IMR-90 (cell line): ENCODE measurements at regions not wholly inside any gene's neighbourhood (a gene's known extent, or its start where the extent isn't known, plus 50 kb on each side); places are given as distances from the start of the nearest gene placed in this dataset.

ENCODE experiments used
- ATAC-seq: fragments of 200-7000 bp; cut with Tn5 transposase; 2 replicates; pipeline ENCODE4 v1.9.1; 2020; ENCODE audit warnings: low read depth, mild to moderate bottlenecking, moderate library complexity
- BruUV-seq: library from RNA; stranded (reverse); fragments of 400-500 nt; replicated peaks from 2 replicates; lab custom pipeline; 2021; lab: Mats Ljungman, UMichigan
- CTCF ChIA-PET: fragments of 300-600 bp; formaldehyde crosslinking; extraction: SDS; loops from one replicate; lab custom pipeline; 2021; ENCODE audit warnings: antibody characterized with exemption; lab: Yijun Ruan, JAX
- POLR2A ChIA-PET: fragments of 300-600 bp; sonication (Branson Sonifier 250); formaldehyde crosslinking; loops from one replicate; lab custom pipeline; 2022; ENCODE audit warnings: antibody characterized with exemption; ENCODE audit not compliant: unreplicated experiment; lab: Charles Lee
- DNase-seq: peaks from one replicate; pipeline ENCODE4 v3.0.0; 2013
- H2AFZ ChIP-seq: replicated peaks from 2 replicates; pipeline ENCODE3; 2013; ENCODE audit warnings: low read length, mild to moderate bottlenecking; ENCODE audit not compliant: poor library complexity
- H2AK5ac ChIP-seq: 2 replicates; pipeline ENCODE4 v1.6.1; 2013; ENCODE audit warnings: low read depth, low read length, inconsistent platforms
- H2AK9ac ChIP-seq: replicated peaks from 2 replicates; pipeline ENCODE3; 2013; ENCODE audit warnings: mild to moderate bottlenecking, low read depth, low read length, moderate library complexity; ENCODE audit not compliant: poor library complexity
- H2BK120ac ChIP-seq: 2 replicates; pipeline ENCODE4 v1.6.1; 2013; ENCODE audit warnings: low read depth, low read length, inconsistent platforms
- H2BK15ac ChIP-seq: 3 replicates; pipeline ENCODE4 v1.6.1; 2013; ENCODE audit warnings: low read depth, low read length, inconsistent platforms
- H2BK20ac ChIP-seq: 2 replicates; pipeline ENCODE4 v1.6.1; 2013; ENCODE audit warnings: low read depth, mild to moderate bottlenecking, inconsistent platforms, low read length, moderate library complexity
- H2BK5ac ChIP-seq: 2 replicates; pipeline ENCODE4 v1.6.1; 2013; ENCODE audit warnings: mild to moderate bottlenecking, low read depth, low read length, inconsistent platforms; ENCODE audit not compliant: poor library complexity, severe bottlenecking
- H3K14ac ChIP-seq: replicated peaks from 2 replicates; pipeline ENCODE4 v1.6.1; 2013; ENCODE audit warnings: low read depth, low read length, inconsistent platforms
- H3K18ac ChIP-seq: 2 replicates; pipeline ENCODE4 v1.6.1; 2013; ENCODE audit warnings: low read depth, low read length, control low read depth
- H3K23ac ChIP-seq: 2 replicates; pipeline ENCODE4 v1.6.1; 2013; ENCODE audit warnings: low read depth, low read length, inconsistent platforms
- H3K27ac ChIP-seq: 2 replicates; pipeline ENCODE4 v1.5.1; 2013; ENCODE audit warnings: mild to moderate bottlenecking, control low read depth, low read length; ENCODE audit not compliant: insufficient read depth
- H3K27me3 ChIP-seq: 2 replicates; pipeline ENCODE4 v1.6.1; 2013; ENCODE audit warnings: low read length; ENCODE audit not compliant: control insufficient read depth, insufficient read depth
- H3K36me3 ChIP-seq: 2 replicates; pipeline ENCODE4 v1.6.1; 2013; ENCODE audit warnings: low read length, mixed read lengths; ENCODE audit not compliant: control insufficient read depth, insufficient read depth
- H3K4ac ChIP-seq: 2 replicates; pipeline ENCODE4 v1.6.1; 2013; ENCODE audit warnings: low read depth, low read length, inconsistent platforms
- H3K4me1 ChIP-seq: 2 replicates; pipeline ENCODE4 v1.6.1; 2013; ENCODE audit warnings: low read length, mixed read lengths; ENCODE audit not compliant: control insufficient read depth, insufficient read depth
- H3K4me2 ChIP-seq: 2 replicates; pipeline ENCODE4 v1.6.1; 2013; ENCODE audit warnings: low read depth, mild to moderate bottlenecking, control low read depth, low read length, moderate library complexity
- H3K4me3 ChIP-seq: 2 replicates; pipeline ENCODE4 v1.5.1; 2013; ENCODE audit warnings: low read depth, mild to moderate bottlenecking, control low read depth, low read length, moderate library complexity; ENCODE audit not compliant: insufficient read depth
- H3K56ac ChIP-seq: 2 replicates; pipeline ENCODE4 v1.6.1; 2013; ENCODE audit warnings: low read length, inconsistent platforms; ENCODE audit not compliant: insufficient read depth; ENCODE audit errors: extremely low read depth
- H3K79me1 ChIP-seq, 2 experiments: 2 replicates each; pipeline ENCODE4 v1.6.1; 2013; ENCODE audit warnings: low read length in 2 of 2, inconsistent platforms in 1 of 2, low read depth in 1 of 2
- H3K9ac ChIP-seq: 2 replicates; pipeline ENCODE4 v1.6.1; 2013; ENCODE audit warnings: low read depth, low read length, control low read depth
- H3K9me1 ChIP-seq: 2 replicates; pipeline ENCODE4 v1.6.1; 2013; ENCODE audit warnings: low read length, inconsistent platforms; ENCODE audit not compliant: insufficient read depth
- H3K9me3 ChIP-seq: 2 replicates; pipeline ENCODE4 v1.6.1; 2013; ENCODE audit warnings: low read length; ENCODE audit not compliant: control insufficient read depth, insufficient read depth
- H4K20me1 ChIP-seq: 2 replicates; pipeline ENCODE4 v1.6.1; 2013; ENCODE audit warnings: low read length, inconsistent platforms; ENCODE audit not compliant: insufficient read depth
- H4K5ac ChIP-seq: 2 replicates; pipeline ENCODE4 v1.6.1; 2013; ENCODE audit warnings: mild to moderate bottlenecking, low read depth, low read length, control low read depth
- H4K8ac ChIP-seq, 2 experiments: 2 replicates each; pipeline ENCODE4 v1.6.1; 2013; ENCODE audit warnings: low read depth in 2 of 2, low read length in 2 of 2, control low read depth in 1 of 2, inconsistent platforms in 1 of 2
- H4K91ac ChIP-seq: 2 replicates; pipeline ENCODE4 v1.6.1; 2013; ENCODE audit warnings: low read depth, low read length, inconsistent platforms; ENCODE audit not compliant: insufficient read depth
- BHLHE40 ChIP-seq: fragments of 150-350 bp; IDR thresholded peaks from 2 replicates; pipeline ENCODE4 v1.6.1; 2016; ENCODE audit warnings: mild to moderate bottlenecking, low read depth, low read length
- CEBPB ChIP-seq: IDR thresholded peaks from 2 replicates; pipeline ENCODE4 v1.6.1; 2012; ENCODE audit warnings: low read depth, low read length, improper control_type of control experiment
- MXI1 ChIP-seq: IDR thresholded peaks from 2 replicates; pipeline ENCODE4 v1.6.1; 2012; ENCODE audit warnings: low read depth, mild to moderate bottlenecking, low read length, moderate library complexity, borderline replicate concordance
- NFE2L2 ChIP-seq: fragments of 150-350 bp; IDR thresholded peaks from 2 replicates; pipeline ENCODE4 v1.6.1; 2016; ENCODE audit warnings: low read depth, mild to moderate bottlenecking, low read length
- POLR2A ChIP-seq: IDR thresholded peaks from 2 replicates; pipeline ENCODE4 v1.6.1; 2012; ENCODE audit warnings: mild to moderate bottlenecking, low read depth, low read length
- RCOR1 ChIP-seq: IDR thresholded peaks from 2 replicates; pipeline ENCODE4 v1.6.1; 2012; ENCODE audit warnings: mild to moderate bottlenecking, low read length, improper control_type of control experiment; ENCODE audit not compliant: insufficient replicate concordance
- WGBS, 2 experiments: methylation state at CpG; one replicate each; pipeline versions ENCODE4 v1.1.5 to v1.1.7; 2013; ENCODE audit warnings: missing lambda C conversion rate in 2 of 2; ENCODE audit not compliant: insufficient read length in 1 of 2; ENCODE audit errors: extremely low coverage in 2 of 2; 5-methylcytosine and 5-hydroxymethylcytosine counted together
- dilution Hi-C: fragments of 300-500 bp; cut with HindIII; formaldehyde crosslinking; loops from one replicate; pipeline ENCODE4 v1.14.3; 2018; ENCODE audit warnings: low sequenced_read_pairs; ENCODE audit not compliant: unreplicated experiment
- in situ Hi-C: fragments of 300-500 bp; cut with MboI; formaldehyde crosslinking; loops from 3 replicates; pipeline ENCODE4 v1.14.3; 2019; ENCODE audit warnings: low sequenced_read_pairs, inconsistent platforms, mixed read lengths
- intact Hi-C: fragments of 100-400 bp; cut with micrococcal nuclease; formaldehyde crosslinking; loops from 2 replicates; pipeline ENCODE4 v1.10.0; 2022
- TF ChIP-seq, protein P1 (sequence below): fragments of 150-350 bp; IDR thresholded peaks from 2 replicates; pipeline ENCODE4 v1.6.1; 2017; ENCODE audit warnings: mild to moderate bottlenecking, antibody characterized with exemption, low read length, low read depth
- TF ChIP-seq, protein P2 (sequence below): conservative IDR thresholded peaks from 2 replicates; pipeline ENCODE4 v1.5.1; 2012; ENCODE audit warnings: mild to moderate bottlenecking, low read depth, low read length, improper control_type of control experiment
- TF ChIP-seq, protein P3 (sequence below): fragments of 150-350 bp; IDR thresholded peaks from 2 replicates; pipeline ENCODE4 v1.6.1; 2016; ENCODE audit warnings: low read depth, mild to moderate bottlenecking, low read length, moderate library complexity, borderline replicate concordance

DNA sequence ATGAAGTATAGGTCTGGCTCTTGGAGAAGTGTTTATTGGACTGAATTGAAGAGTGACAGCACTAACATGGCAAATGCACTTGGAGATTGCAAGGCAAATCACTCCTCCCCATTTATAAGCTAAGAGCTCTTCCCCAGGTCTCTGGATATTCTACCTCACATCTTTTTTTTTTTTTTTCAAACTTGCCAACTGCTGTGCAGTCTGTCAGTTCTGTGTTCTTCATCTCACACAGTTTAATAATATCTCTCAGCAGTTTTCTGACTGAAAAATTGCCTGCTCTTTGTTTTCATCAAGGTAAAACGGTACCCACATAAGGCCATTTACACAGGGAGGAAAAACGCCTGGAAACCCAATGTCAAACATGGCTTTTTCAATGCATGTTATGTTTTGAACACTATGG is 186.1 kb upstream of the B3GALT2 start:
- WGBS, 2 experiments, result no CpG with 5 or more reads among the region's 2 CpGs
- no peak overlapping the region for H2BK5ac ChIP-seq
- DNase-seq (no peak), ATAC-seq (no peak)
- H3K18ac ChIP-seq, result no peak overlapping the region
- CTCF ChIA-PET, result no interaction called here
- in situ Hi-C loops (no loop called here), dilution Hi-C loops (no loop called here), intact Hi-C loops (no loop called here)
- no peaks in the 10 kb centered on the region for H3K79me1 ChIP-seq
- no peak overlapping the region for H3K4me3 ChIP-seq
- no peak overlapping the region for H4K91ac ChIP-seq
- H2BK120ac ChIP-seq, result no peak overlapping the region
- H2AK5ac ChIP-seq, result no peak overlapping the region
- no peaks in the 10 kb centered on the region for H3K9me3 ChIP-seq
- H3K36me3 ChIP-seq, result no peaks in the 10 kb centered on the region
- no peak overlapping the region for H4K8ac ChIP-seq
- no peaks in the 10 kb centered on the region for H3K4me1 ChIP-seq
- TF ChIP-seq CEBPB (no peak), RCOR1 (no peak), POLR2A (no peak), NFE2L2 (no peak), BHLHE40 (no peak), MXI1 (no peak)
- TF ChIP-seq, protein P1, sequence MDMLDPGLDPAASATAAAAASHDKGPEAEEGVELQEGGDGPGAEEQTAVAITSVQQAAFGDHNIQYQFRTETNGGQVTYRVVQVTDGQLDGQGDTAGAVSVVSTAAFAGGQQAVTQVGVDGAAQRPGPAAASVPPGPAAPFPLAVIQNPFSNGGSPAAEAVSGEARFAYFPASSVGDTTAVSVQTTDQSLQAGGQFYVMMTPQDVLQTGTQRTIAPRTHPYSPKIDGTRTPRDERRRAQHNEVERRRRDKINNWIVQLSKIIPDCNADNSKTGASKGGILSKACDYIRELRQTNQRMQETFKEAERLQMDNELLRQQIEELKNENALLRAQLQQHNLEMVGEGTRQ, result no peak
- TF ChIP-seq, protein P2, sequence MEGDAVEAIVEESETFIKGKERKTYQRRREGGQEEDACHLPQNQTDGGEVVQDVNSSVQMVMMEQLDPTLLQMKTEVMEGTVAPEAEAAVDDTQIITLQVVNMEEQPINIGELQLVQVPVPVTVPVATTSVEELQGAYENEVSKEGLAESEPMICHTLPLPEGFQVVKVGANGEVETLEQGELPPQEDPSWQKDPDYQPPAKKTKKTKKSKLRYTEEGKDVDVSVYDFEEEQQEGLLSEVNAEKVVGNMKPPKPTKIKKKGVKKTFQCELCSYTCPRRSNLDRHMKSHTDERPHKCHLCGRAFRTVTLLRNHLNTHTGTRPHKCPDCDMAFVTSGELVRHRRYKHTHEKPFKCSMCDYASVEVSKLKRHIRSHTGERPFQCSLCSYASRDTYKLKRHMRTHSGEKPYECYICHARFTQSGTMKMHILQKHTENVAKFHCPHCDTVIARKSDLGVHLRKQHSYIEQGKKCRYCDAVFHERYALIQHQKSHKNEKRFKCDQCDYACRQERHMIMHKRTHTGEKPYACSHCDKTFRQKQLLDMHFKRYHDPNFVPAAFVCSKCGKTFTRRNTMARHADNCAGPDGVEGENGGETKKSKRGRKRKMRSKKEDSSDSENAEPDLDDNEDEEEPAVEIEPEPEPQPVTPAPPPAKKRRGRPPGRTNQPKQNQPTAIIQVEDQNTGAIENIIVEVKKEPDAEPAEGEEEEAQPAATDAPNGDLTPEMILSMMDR, result no peak
- TF ChIP-seq, protein P3, sequence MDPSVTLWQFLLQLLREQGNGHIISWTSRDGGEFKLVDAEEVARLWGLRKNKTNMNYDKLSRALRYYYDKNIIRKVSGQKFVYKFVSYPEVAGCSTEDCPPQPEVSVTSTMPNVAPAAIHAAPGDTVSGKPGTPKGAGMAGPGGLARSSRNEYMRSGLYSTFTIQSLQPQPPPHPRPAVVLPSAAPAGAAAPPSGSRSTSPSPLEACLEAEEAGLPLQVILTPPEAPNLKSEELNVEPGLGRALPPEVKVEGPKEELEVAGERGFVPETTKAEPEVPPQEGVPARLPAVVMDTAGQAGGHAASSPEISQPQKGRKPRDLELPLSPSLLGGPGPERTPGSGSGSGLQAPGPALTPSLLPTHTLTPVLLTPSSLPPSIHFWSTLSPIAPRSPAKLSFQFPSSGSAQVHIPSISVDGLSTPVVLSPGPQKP, result no peak
- no peak overlapping the region for H3K4ac ChIP-seq
- H2BK20ac ChIP-seq, result no peak overlapping the region
- no peak overlapping the region for H3K56ac ChIP-seq
- H2AFZ ChIP-seq, result no peak overlapping the region
- no peaks in the 10 kb centered on the region for H3K9me1 ChIP-seq
- no peak overlapping the region for H2AK9ac ChIP-seq
- no peaks in the 10 kb centered on the region for H4K20me1 ChIP-seq
- no peak overlapping the region for H3K23ac ChIP-seq
- H4K5ac ChIP-seq, result no peak overlapping the region
- no TSS peak for BruUV-seq
- H3K14ac ChIP-seq, result no peak overlapping the region
- H3K9ac ChIP-seq, result no peak overlapping the region
- H3K4me2 ChIP-seq, result no peak overlapping the region
- POLR2A ChIA-PET, result no interaction called here
- no peak overlapping the region for H3K27ac ChIP-seq
- H2BK15ac ChIP-seq, result no peak overlapping the region
- no peaks in the 10 kb centered on the region for H3K27me3 ChIP-seq
